ENCODE measurements at regions not wholly inside any gene's neighbourhood (a gene's known extent, or its start where the extent isn't known, plus 50 kb on each side); places are given as distances from the start of the nearest gene placed in this dataset.

- no peak overlapping the region for H2AFZ ChIP-seq (ENCODE audit: low read depth, low read length, poor library complexity, severe bottlenecking)
- no peak overlapping the region for H3K4me2 ChIP-seq (ENCODE audit: low read length)
- CTCF ChIA-PET: no interaction called here
- no peaks in the 10 kb centered on the region for H3K36me3 ChIP-seq (ENCODE audit: control insufficient read depth in 1 of 2, insufficient read depth in 2 of 2, low read length in 2 of 2)
- no peak overlapping the region for H3K27ac ChIP-seq (ENCODE audit: low read depth, low read length)
- no peaks in the 10 kb centered on the region for H3K4me1 ChIP-seq (ENCODE audit: control insufficient read depth in 1 of 2, insufficient read depth in 2 of 2, low read length in 2 of 2)
- no peak for ATAC-seq
- H3K4me3 ChIP-seq (replicated peaks in 1 of 2; ENCODE audit: low read depth in 1 of 2, low read length in 2 of 2): no peak overlapping the region
- H3K9ac ChIP-seq (ENCODE audit: low read length): no peak overlapping the region
- no peaks in the 10 kb centered on the region for H3K27me3 ChIP-seq (ENCODE audit: insufficient read depth, low read length)
- DNase-seq (ENCODE audit: low read depth, low spot score): no peak
- POLR2A ChIA-PET: no interaction called here
- H3K79me2 ChIP-seq (ENCODE audit: insufficient read depth, low read length): no peaks in the 10 kb centered on the region
- no TSS peak for BruUV-seq (replicated peaks)
- intact Hi-C loops (cut with micrococcal nuclease): no loop called here
- no peak for TF ChIP-seq CBX3 (IDR thresholded peaks at IDR 0.05; ENCODE audit: low read depth)
- TF ChIP-seq CEBPB (IDR thresholded peaks at IDR 0.05; ENCODE audit: low read depth): no peak
- TF ChIP-seq RAD21 (IDR thresholded peaks at IDR 0.05; ENCODE audit: low read depth): no peak
- TF ChIP-seq SIN3A (IDR thresholded peaks at IDR 0.05; ENCODE audit: low read depth): no peak
- TF ChIP-seq MAX (IDR thresholded peaks at IDR 0.05): no peak
- TF ChIP-seq SP1 (IDR thresholded peaks at IDR 0.05; ENCODE audit: low read depth): no peak
- no peak for TF ChIP-seq FOSL1 (IDR thresholded peaks at IDR 0.05; ENCODE audit: low read depth)
- TF ChIP-seq POLR2A (IDR thresholded peaks at IDR 0.05; ENCODE audit: borderline replicate concordance, extremely low read depth, insufficient read depth, insufficient read length): no peak
- no peak for TF ChIP-seq ELF1 (IDR thresholded peaks at IDR 0.05; ENCODE audit: borderline replicate concordance, low read depth)
- TF ChIP-seq POLR2AphosphoS5 (IDR thresholded peaks at IDR 0.05; ENCODE audit: low read depth, low read length): no peak
- TF ChIP-seq ZNF274 (IDR thresholded peaks at IDR 0.05; ENCODE audit: low read depth, low read length): no peak
- no peak for TF ChIP-seq SRF (IDR thresholded peaks at IDR 0.05; ENCODE audit: low read depth)
- no peak for TF ChIP-seq EGR1 (IDR thresholded peaks at IDR 0.05; ENCODE audit: low read depth)
- no peak for TF ChIP-seq JUND (IDR thresholded peaks at IDR 0.05)
- RAD21 ChIA-PET (ENCODE audit: low non-redundant PET in 1 of 2, low total read pairs in 2 of 2, uncharacterized antibody in 2 of 2, unreplicated experiment in 2 of 2): no interaction called here
- peaks cover 4% of the 10 kb centered on the region; the same call in 1 of the 2 replicates for H3K9me2 ChIP-seq (ENCODE audit: insufficient read depth)
- no peaks in the 10 kb centered on the region for H3K9me3 ChIP-seq (ENCODE audit: control insufficient read depth in 1 of 2, insufficient read depth in 1 of 2, low read depth in 1 of 2, low read length in 2 of 2)
- H4K20me1 ChIP-seq (ENCODE audit: insufficient read depth): no peaks in the 10 kb centered on the region
These were observed 398.9 kb downstream of the RND3 start for GRCh38 chr2:150088538-150088937.

- TF ChIP-seq SRF (IDR thresholded peaks at IDR 0.05; ENCODE audit: low read depth) (no peak), SP1 (IDR thresholded peaks at IDR 0.05; ENCODE audit: low read depth) (no peak), RAD21 (IDR thresholded peaks at IDR 0.05; ENCODE audit: low read depth) (no peak), CTCF (IDR thresholded peaks at IDR 0.05 in 2 of 3, conservative IDR thresholded peaks at IDR 0.05 in 1 of 3; ENCODE audit: borderline replicate concordance in 1 of 3, insufficient read depth in 1 of 3, low read depth in 2 of 3, low read length in 2 of 3) (no peak), ATF3 (IDR thresholded peaks at IDR 0.05) (no peak), EZH2phosphoT487 (IDR thresholded peaks at IDR 0.05; ENCODE audit: borderline replicate concordance) (no peak), ZFX (IDR thresholded peaks at IDR 0.05) (no peak)
- H3K4me3 ChIP-seq (replicated peaks in 1 of 2; ENCODE audit: low read depth in 1 of 2, low read length in 2 of 2): no peak overlapping the region
- ATAC-seq: no peak
- no peaks in the 10 kb centered on the region for H3K9me3 ChIP-seq (ENCODE audit: control insufficient read depth in 1 of 2, insufficient read depth in 1 of 2, low read depth in 1 of 2, low read length in 2 of 2)
- CTCF ChIA-PET: no interaction called here
- H3K9ac ChIP-seq (ENCODE audit: low read length): no peak overlapping the region
- no TSS peak for BruUV-seq (replicated peaks)
- intact Hi-C loops (cut with micrococcal nuclease): no loop called here
- RAD21 ChIA-PET (ENCODE audit: low non-redundant PET in 1 of 2, low total read pairs in 2 of 2, uncharacterized antibody in 2 of 2, unreplicated experiment in 2 of 2): no interaction called here
- no peak for DNase-seq (ENCODE audit: low read depth, low spot score)
- peaks cover 4% of the 10 kb centered on the region; the same call in 1 of the 2 replicates for H3K9me2 ChIP-seq (ENCODE audit: insufficient read depth)
- no peaks in the 10 kb centered on the region for H3K27me3 ChIP-seq (ENCODE audit: insufficient read depth, low read length)
- POLR2A ChIA-PET: no interaction called here
- H3K4me1 ChIP-seq (ENCODE audit: control insufficient read depth in 1 of 2, insufficient read depth in 2 of 2, low read length in 2 of 2): no peaks in the 10 kb centered on the region
- H3K27ac ChIP-seq (ENCODE audit: low read depth, low read length): no peak overlapping the region
- H3K36me3 ChIP-seq (ENCODE audit: control insufficient read depth in 1 of 2, insufficient read depth in 2 of 2, low read length in 2 of 2): no peaks in the 10 kb centered on the region
- no peak overlapping the region for H3K4me2 ChIP-seq (ENCODE audit: low read length)
- H3K79me2 ChIP-seq (ENCODE audit: insufficient read depth, low read length): no peaks in the 10 kb centered on the region
- H4K20me1 ChIP-seq (ENCODE audit: insufficient read depth): no peaks in the 10 kb centered on the region
- H2AFZ ChIP-seq (ENCODE audit: low read depth, low read length, poor library complexity, severe bottlenecking): no peak overlapping the region
These were observed 402.0 kb downstream of the RND3 start for GRCh38 chr2:150085478-150085877.
